ENCODE measurements at regions not wholly inside any gene's neighbourhood (a gene's known extent, or its start where the extent isn't known, plus 50 kb on each side); places are given as distances from the start of the nearest gene placed in this dataset.

DNA sequence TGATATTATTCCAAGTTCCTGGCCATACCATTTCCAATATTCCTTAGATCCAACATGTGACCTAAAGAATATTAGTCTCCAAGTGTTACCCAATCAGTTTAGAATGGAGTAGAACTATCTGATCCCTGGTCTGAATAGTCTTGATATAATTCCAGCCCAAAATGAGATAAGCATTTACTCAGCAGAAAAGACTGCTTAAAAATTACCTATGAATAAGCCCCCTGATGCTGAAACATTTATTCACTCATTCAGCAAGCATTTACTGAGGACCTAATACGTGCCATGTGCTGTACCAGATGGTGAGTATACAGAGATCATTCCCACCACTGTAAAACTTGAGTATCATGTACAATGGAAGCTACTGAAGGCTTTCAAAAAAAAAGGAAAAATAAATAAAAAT, 157.0 kb downstream of the FAM114A2 start:
- no peak for DNase-seq (ENCODE audit: low read depth in 2 of 2)

GRCh38 chr5:153880106-153880505, 158.6 kb downstream of the FAM114A2 start:
- no peak for DNase-seq (ENCODE audit: low read depth in 2 of 2)

- no peak for DNase-seq (ENCODE audit: low read depth in 2 of 2)
These were observed 159.1 kb downstream of the FAM114A2 start for GRCh38 chr5:153879596-153879995.

- no peak for DNase-seq (ENCODE audit: low read depth in 2 of 2)
These were observed 172.5 kb downstream of the FAM114A2 start for GRCh38 chr5:153866176-153866575.

DNA sequence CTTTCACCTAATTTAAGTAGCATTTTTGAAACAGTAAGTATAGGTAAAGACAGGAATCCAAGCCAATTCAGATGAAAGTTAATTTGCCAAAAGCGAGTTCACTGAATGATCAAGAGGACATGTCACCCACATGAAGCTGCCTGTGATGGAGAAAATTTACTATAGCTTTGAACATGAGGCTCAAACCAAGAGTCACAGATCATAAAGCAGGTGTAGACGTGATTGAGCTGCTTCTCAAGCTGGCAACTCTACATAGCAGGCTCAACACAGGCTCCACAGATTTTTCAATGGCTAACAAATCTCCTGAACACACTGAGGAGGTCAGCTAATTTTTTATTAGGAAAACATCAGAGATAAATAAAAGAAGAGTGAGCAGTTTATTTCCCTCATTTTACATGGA, 173.7 kb downstream of the FAM114A2 start:
- DNase-seq (ENCODE audit: low read depth in 2 of 2): no peak

- no peak for DNase-seq (ENCODE audit: low read depth in 2 of 2)
These were observed 174.8 kb downstream of the FAM114A2 start for GRCh38 chr5:153863951-153864350.

Measured in fibroblast of skin of left biceps (primary cell).